Calu3 (cell line): ENCODE measurements at regions not wholly inside any gene's neighbourhood (a gene's known extent, or its start where the extent isn't known, plus 50 kb on each side); places are given as distances from the start of the nearest gene placed in this dataset.

Experiments
- BruUV-seq: library from RNA; stranded (reverse); fragments of 400-500 nt; replicated peaks from 2 replicates; lab custom pipeline; 2021; lab: Mats Ljungman, UMichigan
- CTCF ChIA-PET: fragments of 300-600 bp; sonication (Branson Sonifier 250); formaldehyde crosslinking; loops from one replicate; lab custom pipeline; 2022; ENCODE audit warnings: antibody characterized with exemption; lab: Charles Lee
- DNase-seq: peaks from one replicate; pipeline ENCODE4 v3.0.0; 2022
- H3K27ac Mint-ChIP-seq: one replicate; pipeline ENCODE4 v1.8.0; 2022; ENCODE audit warnings: mixed read lengths; ENCODE audit not compliant: unreplicated experiment
- H3K27me3 Mint-ChIP-seq: one replicate; pipeline ENCODE4 v1.8.0; 2022; ENCODE audit warnings: mixed read lengths; ENCODE audit not compliant: unreplicated experiment
- H3K36me3 Mint-ChIP-seq: one replicate; pipeline ENCODE4 v1.8.0; 2022; ENCODE audit warnings: mild to moderate bottlenecking, moderate library complexity, mixed read lengths; ENCODE audit not compliant: insufficient read depth, unreplicated experiment
- H3K4me1 Mint-ChIP-seq: one replicate; pipeline ENCODE4 v1.8.0; 2022; ENCODE audit warnings: mild to moderate bottlenecking, low read depth, mixed read lengths; ENCODE audit not compliant: unreplicated experiment
- H3K4me3 Mint-ChIP-seq: one replicate; pipeline ENCODE4 v1.8.0; 2022; ENCODE audit warnings: mild to moderate bottlenecking, low read depth, moderate library complexity, mixed read lengths; ENCODE audit not compliant: unreplicated experiment
- H3K9me3 Mint-ChIP-seq: one replicate; pipeline ENCODE4 v1.8.0; 2022; ENCODE audit warnings: low read depth, mixed read lengths; ENCODE audit not compliant: unreplicated experiment
- CTCF ChIP-seq: fragments of 200-600 bp; IDR thresholded peaks from one replicate; pipeline ENCODE4 v1.8.0; 2022; ENCODE audit warnings: antibody characterized with exemption; ENCODE audit not compliant: unreplicated experiment
- intact Hi-C: fragments of 100-400 bp; cut with micrococcal nuclease; formaldehyde crosslinking; loops from one replicate; pipeline ENCODE4 v1.10.0; 2022; ENCODE audit not compliant: unreplicated experiment

GRCh38 chr7:116361767-116362166, 137.8 kb upstream of the CAV2 start:
- no TSS peak for BruUV-seq
- Mint-ChIP-seq H3K9me3 (peaks cover 2% of the 10 kb centered on the region), H3K4me1 (peaks cover 19% of the 10 kb centered on the region), H3K4me3 (no peak overlapping the region), H3K27ac (peak overlapping the region; percentile 39), H3K27me3 (no peaks in the 10 kb centered on the region), H3K36me3 (no peaks in the 10 kb centered on the region)
- TF ChIP-seq CTCF, result no peak
- CTCF ChIA-PET, result no interaction called here
- no peak for DNase-seq
- intact Hi-C loops, result no loop called here

- DNase-seq, result no peak
Measured at GRCh38 chr7:116363637-116364432, 135.7 kb upstream of the CAV2 start.

GRCh38 chr7:116364469-116364868, 135.1 kb upstream of the CAV2 start:
- intact Hi-C loops, result no loop called here
- Mint-ChIP-seq H3K36me3 (no peaks in the 10 kb centered on the region), H3K27me3 (no peaks in the 10 kb centered on the region), H3K4me1 (peaks cover 15% of the 10 kb centered on the region), H3K4me3 (no peak overlapping the region), H3K27ac (no peak overlapping the region), H3K9me3 (peaks cover 2% of the 10 kb centered on the region)
- no peak for DNase-seq
- no peak for TF ChIP-seq CTCF
- BruUV-seq, result no TSS peak
- CTCF ChIA-PET, result no interaction called here

More at GRCh38 chr7:116363637-116364432, 135.7 kb upstream of the CAV2 start:
- H3K27ac Mint-ChIP-seq, result no peak overlapping the region
- no peak overlapping the region for H3K4me3 Mint-ChIP-seq
- BruUV-seq, result no TSS peak
- H3K4me1 Mint-ChIP-seq, result peaks cover 15% of the 10 kb centered on the region
- TF ChIP-seq CTCF, result no peak
- H3K27me3 Mint-ChIP-seq, result no peaks in the 10 kb centered on the region
- CTCF ChIA-PET, result no interaction called here
- H3K36me3 Mint-ChIP-seq, result no peaks in the 10 kb centered on the region
- intact Hi-C loops, result no loop called here
- peaks cover 2% of the 10 kb centered on the region for H3K9me3 Mint-ChIP-seq

GRCh38 chr7:116365797-116366196, 133.7 kb upstream of the CAV2 start:
- no peak overlapping the region for H3K4me3 Mint-ChIP-seq
- peaks cover 2% of the 10 kb centered on the region for H3K9me3 Mint-ChIP-seq
- H3K27ac Mint-ChIP-seq, result no peak overlapping the region
- intact Hi-C loops, result no loop called here
- no peaks in the 10 kb centered on the region for H3K27me3 Mint-ChIP-seq
- CTCF ChIA-PET, result no interaction called here
- BruUV-seq, result no TSS peak
- TF ChIP-seq CTCF, result no peak
- DNase-seq, result no peak
- peaks cover 23% of the 10 kb centered on the region for H3K4me1 Mint-ChIP-seq
- no peaks in the 10 kb centered on the region for H3K36me3 Mint-ChIP-seq
